ENCODE measurements at regions not wholly inside any gene's neighbourhood (a gene's known extent, or its start where the extent isn't known, plus 50 kb on each side); places are given as distances from the start of the nearest gene placed in this dataset.
"Not testable (repeated sequence)": the region's sequence is repeated elsewhere in the genome, so short reads cannot be mapped to it uniquely, and the experiment has no call there.

- DNase-seq: no peak
Observed at GRCh38 chr10:2784766-2785165, 282.6 kb upstream of the PFKP start.

GRCh38 chr10:2782950-2783349 is 284.4 kb upstream of the PFKP start:
- DNase-seq: no peak

GRCh38 chr10:2782265-2782664 is 285.1 kb upstream of the PFKP start:
- no peak for DNase-seq

GRCh38 chr10:2777666-2778355 is 289.5 kb upstream of the PFKP start:
- DNase-seq: no peak

- DNase-seq: no peak
Observed at GRCh38 chr10:2772816-2773631, 294.3 kb upstream of the PFKP start.

GRCh38 chr10:2772135-2772534 is 295.2 kb upstream of the PFKP start:
- no peak for DNase-seq

- DNase-seq: not testable (repeated sequence)
Observed at GRCh38 chr10:2767293-2767692, 300.1 kb upstream of the PFKP start.

- no peak for DNase-seq
Observed at GRCh38 chr10:2761971-2762370, 305.4 kb upstream of the PFKP start.

- no peak for DNase-seq
Observed at GRCh38 chr10:2761311-2761710, 306.0 kb upstream of the PFKP start.

- DNase-seq: no peak
Observed at GRCh38 chr10:2760736-2761135, 306.6 kb upstream of the PFKP start.

- no peak for DNase-seq
Observed at GRCh38 chr10:2759233-2759632, 308.1 kb upstream of the PFKP start.

- no peak for DNase-seq
Observed at GRCh38 chr10:2754943-2755342, 312.4 kb upstream of the PFKP start.

- no peak for DNase-seq
Observed at GRCh38 chr10:2748287-2748686, 319.1 kb upstream of the PFKP start.

- DNase-seq: no peak
Observed at GRCh38 chr10:2746638-2747037, 320.7 kb upstream of the PFKP start.

- no peak for DNase-seq
Observed at GRCh38 chr10:2745666-2746065, 321.7 kb upstream of the PFKP start.

- no peak for DNase-seq
Observed at GRCh38 chr10:2744547-2745200, 322.7 kb upstream of the PFKP start.

- DNase-seq: no peak
Observed at GRCh38 chr10:2734603-2735002, 332.7 kb upstream of the PFKP start.

- DNase-seq: no peak
Observed at GRCh38 chr10:2733278-2733963, 333.9 kb upstream of the PFKP start.

- no peak for DNase-seq
Observed at GRCh38 chr10:2731940-2732339, 335.4 kb upstream of the PFKP start.

GRCh38 chr10:2729197-2729596 is 338.2 kb upstream of the PFKP start:
- DNase-seq: no peak

- DNase-seq: no peak
Observed at GRCh38 chr10:2728087-2728486, 339.3 kb upstream of the PFKP start.

- no peak for DNase-seq
Observed at GRCh38 chr10:2716596-2716995, 350.8 kb upstream of the PFKP start.

- no peak for DNase-seq
Observed at GRCh38 chr10:2714597-2714996, 352.8 kb upstream of the PFKP start.
